SK-N-MC (cell line): ENCODE measurements at regions not wholly inside any gene's neighbourhood (a gene's known extent, or its start where the extent isn't known, plus 50 kb on each side); places are given as distances from the start of the nearest gene placed in this dataset.

Experiments used
- EZH2 ChIP-seq: fragments of 200-600 bp; sonication (generic); IDR thresholded peaks from one replicate; pipeline ENCODE4 v1.6.1; 2017; ENCODE audit warnings: antibody characterized with exemption
- FOXP2 ChIP-seq: optimal IDR thresholded peaks from 2 replicates; pipeline ENCODE3; 2011; ENCODE audit warnings: mild to moderate bottlenecking, moderate library complexity; ENCODE audit not compliant: insufficient read depth; ENCODE audit errors: extremely low read length, control extremely low read depth
- POLR2AphosphoS5 ChIP-seq: IDR thresholded peaks from 2 replicates; pipeline ENCODE4 v1.6.1; 2012; ENCODE audit warnings: mild to moderate bottlenecking, low read depth, low read length, borderline replicate concordance

GRCh38 chrX:10380300-10380699 is 223.5 kb downstream of the CLCN4 start:
- TF ChIP-seq POLR2AphosphoS5, result no peak
- no peak for TF ChIP-seq EZH2
- TF ChIP-seq FOXP2, result no peak
